Choroid plexus epithelial cell (primary cell): ENCODE measurements at regions not wholly inside any gene's neighbourhood (a gene's known extent, or its start where the extent isn't known, plus 50 kb on each side); places are given as distances from the start of the nearest gene placed in this dataset.
A peak's percentile ranks its signal among the peaks of the same experiment; 100 is the strongest.

ENCODE experiments used
- DNase-seq: peaks from one replicate; pipeline ENCODE4 v3.0.0-alpha.2; 2010; ENCODE audit warnings: low read depth
- H3K4me3 ChIP-seq: 2 replicates; pipeline ENCODE4 v1.5.1; 2011; ENCODE audit warnings: low read depth, mild to moderate bottlenecking, control low read depth, low read length, moderate library complexity
- CTCF ChIP-seq: conservative IDR thresholded peaks from 2 replicates; pipeline ENCODE4 v1.5.1; 2011; ENCODE audit warnings: low read depth, mild to moderate bottlenecking, control low read depth, inconsistent platforms, low read length, moderate library complexity

GRCh38 chr22:42324990-42325710, 54.7 kb upstream of the TCF20 start:
- TF ChIP-seq CTCF, result no peak
- no peak for DNase-seq
- no peak overlapping the region for H3K4me3 ChIP-seq

GRCh38 chr22:42324566-42324965, 54.1 kb upstream of the TCF20 start:
- TF ChIP-seq CTCF, result no peak
- no peak for DNase-seq
- H3K4me3 ChIP-seq, result no peak overlapping the region

GRCh38 chr22:42323971-42324370, 53.5 kb upstream of the TCF20 start:
- no peak for TF ChIP-seq CTCF
- no peak for DNase-seq

GRCh38 chr22:42322562-42322926, 52.1 kb upstream of the TCF20 start:
- no peak overlapping the region for H3K4me3 ChIP-seq
- no peak for TF ChIP-seq CTCF
- no peak for DNase-seq

More at GRCh38 chr22:42323971-42324370, 53.5 kb upstream of the TCF20 start:
- H3K4me3 ChIP-seq, result no peak overlapping the region

GRCh38 chr22:42321908-42322561, 51.6 kb upstream of the TCF20 start:
- DNase-seq, result peak; percentile 14
- no peak for TF ChIP-seq CTCF

GRCh38 chr22:42320443-42321416, 50.3 kb upstream of the TCF20 start:
- no peak for TF ChIP-seq CTCF

More at GRCh38 chr22:42321908-42322561, 51.6 kb upstream of the TCF20 start:
- no peak overlapping the region for H3K4me3 ChIP-seq

More at GRCh38 chr22:42320443-42321416, 50.3 kb upstream of the TCF20 start:
- DNase-seq, result no peak
- no peak overlapping the region for H3K4me3 ChIP-seq
